Activated CD4-positive, alpha-beta T cell treated with anti-CD3 and anti-CD28 coated beads, Interleukin-10, Interleukin-2, amounts not matched to agents 100 ng/mL and 50 ng/mL, durations not matched to agents 16 hours and 8 hours (primary cell): ENCODE measurements at regions not wholly inside any gene's neighbourhood (a gene's known extent, or its start where the extent isn't known, plus 50 kb on each side); places are given as distances from the start of the nearest gene placed in this dataset.
"Not testable (repeated sequence)": the region's sequence is repeated elsewhere in the genome, so short reads cannot be mapped to it uniquely, and the experiment has no call there.

Experiments
- DNase-seq: peaks from one replicate; pipeline ENCODE4 v3.0.0-alpha.2; 2020

GRCh38 chr9:83191154-83191553 is 128.2 kb upstream of the RASEF start:
- DNase-seq, result no peak

GRCh38 chr9:83189026-83189425 is 126.1 kb upstream of the RASEF start:
- DNase-seq, result not testable (repeated sequence)

GRCh38 chr9:83188277-83188676 is 125.3 kb upstream of the RASEF start:
- no peak for DNase-seq

GRCh38 chr9:83186155-83186737 is 123.3 kb upstream of the RASEF start:
- DNase-seq, result no peak

- DNase-seq, result no peak
Observed at GRCh38 chr9:83185488-83186154, 122.7 kb upstream of the RASEF start.

GRCh38 chr9:83183621-83184020 is 120.7 kb upstream of the RASEF start:
- DNase-seq, result no peak

GRCh38 chr9:83182071-83182470 is 119.1 kb upstream of the RASEF start:
- DNase-seq, result no peak

GRCh38 chr9:83178717-83179116 is 115.8 kb upstream of the RASEF start:
- no peak for DNase-seq

- no peak for DNase-seq
Observed at GRCh38 chr9:83177747-83178146, 114.8 kb upstream of the RASEF start.

GRCh38 chr9:83167126-83167525 is 104.2 kb upstream of the RASEF start:
- no peak for DNase-seq

- DNase-seq, result no peak
Observed at GRCh38 chr9:83166372-83166771, 103.4 kb upstream of the RASEF start.

- no peak for DNase-seq
Observed at GRCh38 chr9:83155733-83156132, 92.8 kb upstream of the RASEF start.

GRCh38 chr9:83154821-83155220 is 91.9 kb upstream of the RASEF start:
- DNase-seq, result peak; percentile 33

GRCh38 chr9:83154087-83154736 is 91.3 kb upstream of the RASEF start:
- peak; percentile 53 for DNase-seq

GRCh38 chr9:83153030-83153429 is 90.1 kb upstream of the RASEF start:
- no peak for DNase-seq

GRCh38 chr9:83151627-83152137 is 88.7 kb upstream of the RASEF start:
- no peak for DNase-seq

GRCh38 chr9:83147315-83148149 is 84.6 kb upstream of the RASEF start:
- DNase-seq, result no peak

GRCh38 chr9:83146325-83146724 is 83.4 kb upstream of the RASEF start:
- DNase-seq, result no peak

- DNase-seq, result no peak
Observed at GRCh38 chr9:83144492-83144891, 81.5 kb upstream of the RASEF start.

GRCh38 chr9:83142389-83142788 is 79.4 kb upstream of the RASEF start:
- DNase-seq, result no peak

- no peak for DNase-seq
Observed at GRCh38 chr9:83141887-83142286, 78.9 kb upstream of the RASEF start.

- no peak for DNase-seq
Observed at GRCh38 chr9:83140061-83140460, 77.1 kb upstream of the RASEF start.

- no peak for DNase-seq
Observed at GRCh38 chr9:83138422-83139135, 75.6 kb upstream of the RASEF start.
